HL-60 (cell line): ENCODE measurements at regions not wholly inside any gene's neighbourhood (a gene's known extent, or its start where the extent isn't known, plus 50 kb on each side); places are given as distances from the start of the nearest gene placed in this dataset.

Experiments
- DNase-seq, 2 experiments: peaks; one replicate each; pipeline ENCODE4 v3.0.0-alpha.2; 2010 to 2020; ENCODE audit warnings: low read depth in 1 of 2, low spot score in 1 of 2
- H3K27ac ChIP-seq: fragments of 250-450 bp; sonication (Bioruptor Pico); replicated peaks from 2 replicates; pipeline ENCODE4 v1.5.1; 2020; ENCODE audit warnings: mild to moderate bottlenecking, moderate library complexity
- H3K27me3 ChIP-seq: fragments of 250-450 bp; sonication (Bioruptor Pico); 2 replicates; pipeline ENCODE4 v1.5.1; 2021; ENCODE audit warnings: mild to moderate bottlenecking, moderate library complexity; ENCODE audit not compliant: insufficient read depth, poor library complexity, severe bottlenecking
- H3K4me3 ChIP-seq: replicated peaks from 2 replicates; pipeline ENCODE4 v1.5.1; 2011; ENCODE audit warnings: mild to moderate bottlenecking, control low read depth, low read length; ENCODE audit not compliant: insufficient read depth
- GABPA ChIP-seq: IDR thresholded peaks from 2 replicates; pipeline ENCODE4 v1.6.1; 2012; ENCODE audit warnings: low read depth
- POLR2AphosphoS5 ChIP-seq: IDR thresholded peaks from 2 replicates; pipeline ENCODE4 v1.6.1; 2012; ENCODE audit warnings: low read depth
- SPI1 ChIP-seq: IDR thresholded peaks from 2 replicates; pipeline ENCODE4 v1.6.1; 2012; ENCODE audit warnings: low read depth, mild to moderate bottlenecking, borderline replicate concordance
- TF ChIP-seq, protein P1 (sequence below): IDR thresholded peaks from one replicate; pipeline ENCODE4 v1.5.1; 2011; ENCODE audit warnings: low read length, control low read depth, inconsistent platforms; ENCODE audit not compliant: insufficient read depth
- TF ChIP-seq, protein P2 (sequence below): IDR thresholded peaks from 2 replicates; pipeline ENCODE4 v1.6.1; 2012; ENCODE audit warnings: low read depth; ENCODE audit not compliant: insufficient replicate concordance

DNA sequence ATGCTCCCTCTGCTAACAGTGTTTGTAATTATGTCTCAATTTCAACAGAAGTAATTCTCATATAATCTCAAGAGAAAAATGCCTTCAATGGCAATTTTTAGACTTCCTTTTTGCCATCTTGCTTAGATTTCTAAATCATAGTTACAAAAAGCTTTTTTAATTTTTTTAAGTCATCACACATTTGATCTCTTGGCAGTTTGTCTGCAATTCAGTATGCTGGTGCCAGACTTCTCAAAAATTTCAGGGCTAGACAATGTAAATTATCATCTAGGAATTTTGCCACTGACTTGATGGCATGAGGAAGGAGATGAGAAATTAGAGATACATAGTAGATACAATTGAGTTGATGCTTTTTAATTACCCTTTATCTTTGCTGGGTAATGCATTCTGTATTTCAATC is 1176.7 kb upstream of the CNTN5 start:
- DNase-seq = no peak

DNA sequence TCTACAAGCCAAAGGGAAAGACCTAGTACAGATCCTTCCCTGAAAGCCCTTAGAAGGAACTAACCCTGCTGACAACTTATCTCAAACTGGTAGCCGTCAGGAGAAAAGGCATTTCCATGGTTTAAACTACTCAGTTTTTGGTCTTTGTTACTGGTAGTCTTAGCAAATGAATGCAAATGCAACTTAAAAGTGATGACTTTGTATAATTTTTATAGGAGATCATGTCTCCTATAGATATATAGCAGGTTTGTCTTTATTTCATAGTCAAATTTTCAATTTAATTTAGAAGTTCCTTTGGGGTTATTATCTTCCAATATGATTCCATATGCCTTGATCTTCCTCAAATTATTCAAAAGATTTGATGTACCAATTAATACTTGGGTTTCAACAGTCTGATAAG is 1173.0 kb upstream of the CNTN5 start:
- no peak for DNase-seq
- no peak overlapping the region for H3K4me3 ChIP-seq
- H3K27me3 ChIP-seq = no peaks in the 10 kb centered on the region
- no peak overlapping the region for H3K27ac ChIP-seq
- no peak for TF ChIP-seq SPI1

More for the DNA sequence above, 1176.7 kb upstream of the CNTN5 start:
- TF ChIP-seq, protein P1, sequence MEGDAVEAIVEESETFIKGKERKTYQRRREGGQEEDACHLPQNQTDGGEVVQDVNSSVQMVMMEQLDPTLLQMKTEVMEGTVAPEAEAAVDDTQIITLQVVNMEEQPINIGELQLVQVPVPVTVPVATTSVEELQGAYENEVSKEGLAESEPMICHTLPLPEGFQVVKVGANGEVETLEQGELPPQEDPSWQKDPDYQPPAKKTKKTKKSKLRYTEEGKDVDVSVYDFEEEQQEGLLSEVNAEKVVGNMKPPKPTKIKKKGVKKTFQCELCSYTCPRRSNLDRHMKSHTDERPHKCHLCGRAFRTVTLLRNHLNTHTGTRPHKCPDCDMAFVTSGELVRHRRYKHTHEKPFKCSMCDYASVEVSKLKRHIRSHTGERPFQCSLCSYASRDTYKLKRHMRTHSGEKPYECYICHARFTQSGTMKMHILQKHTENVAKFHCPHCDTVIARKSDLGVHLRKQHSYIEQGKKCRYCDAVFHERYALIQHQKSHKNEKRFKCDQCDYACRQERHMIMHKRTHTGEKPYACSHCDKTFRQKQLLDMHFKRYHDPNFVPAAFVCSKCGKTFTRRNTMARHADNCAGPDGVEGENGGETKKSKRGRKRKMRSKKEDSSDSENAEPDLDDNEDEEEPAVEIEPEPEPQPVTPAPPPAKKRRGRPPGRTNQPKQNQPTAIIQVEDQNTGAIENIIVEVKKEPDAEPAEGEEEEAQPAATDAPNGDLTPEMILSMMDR = no peak
- TF ChIP-seq SPI1 = no peak
- no peak for TF ChIP-seq GABPA
- Histone ChIP-seq H3K27ac (no peak overlapping the region), H3K27me3 (no peaks in the 10 kb centered on the region), H3K4me3 (no peak overlapping the region)

DNA sequence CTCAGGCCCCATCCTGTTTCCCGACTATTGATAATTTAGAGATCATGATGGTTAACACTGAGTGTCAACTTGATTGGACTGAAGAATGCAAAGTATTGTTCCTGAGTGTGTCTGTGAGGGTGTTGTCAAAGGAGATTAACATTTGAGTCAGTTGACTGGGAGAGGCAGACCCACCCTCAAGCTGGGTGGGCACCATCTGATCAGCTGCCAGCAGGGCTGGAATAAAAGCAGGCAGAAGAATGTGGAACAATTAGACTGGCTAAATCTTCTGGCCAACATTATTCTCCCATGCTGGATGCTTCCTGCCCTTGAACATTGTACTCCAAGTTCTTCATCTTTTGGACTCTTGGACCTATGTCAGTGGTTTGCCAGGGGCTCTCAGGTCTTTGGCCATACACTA is 1170.0 kb upstream of the CNTN5 start:
- H3K27me3 ChIP-seq = no peaks in the 10 kb centered on the region
- H3K27ac ChIP-seq = no peak overlapping the region
- DNase-seq = no peak
- TF ChIP-seq, protein P1 = no peak
- no peak for TF ChIP-seq GABPA
- TF ChIP-seq SPI1 = no peak
- TF ChIP-seq, protein P2, sequence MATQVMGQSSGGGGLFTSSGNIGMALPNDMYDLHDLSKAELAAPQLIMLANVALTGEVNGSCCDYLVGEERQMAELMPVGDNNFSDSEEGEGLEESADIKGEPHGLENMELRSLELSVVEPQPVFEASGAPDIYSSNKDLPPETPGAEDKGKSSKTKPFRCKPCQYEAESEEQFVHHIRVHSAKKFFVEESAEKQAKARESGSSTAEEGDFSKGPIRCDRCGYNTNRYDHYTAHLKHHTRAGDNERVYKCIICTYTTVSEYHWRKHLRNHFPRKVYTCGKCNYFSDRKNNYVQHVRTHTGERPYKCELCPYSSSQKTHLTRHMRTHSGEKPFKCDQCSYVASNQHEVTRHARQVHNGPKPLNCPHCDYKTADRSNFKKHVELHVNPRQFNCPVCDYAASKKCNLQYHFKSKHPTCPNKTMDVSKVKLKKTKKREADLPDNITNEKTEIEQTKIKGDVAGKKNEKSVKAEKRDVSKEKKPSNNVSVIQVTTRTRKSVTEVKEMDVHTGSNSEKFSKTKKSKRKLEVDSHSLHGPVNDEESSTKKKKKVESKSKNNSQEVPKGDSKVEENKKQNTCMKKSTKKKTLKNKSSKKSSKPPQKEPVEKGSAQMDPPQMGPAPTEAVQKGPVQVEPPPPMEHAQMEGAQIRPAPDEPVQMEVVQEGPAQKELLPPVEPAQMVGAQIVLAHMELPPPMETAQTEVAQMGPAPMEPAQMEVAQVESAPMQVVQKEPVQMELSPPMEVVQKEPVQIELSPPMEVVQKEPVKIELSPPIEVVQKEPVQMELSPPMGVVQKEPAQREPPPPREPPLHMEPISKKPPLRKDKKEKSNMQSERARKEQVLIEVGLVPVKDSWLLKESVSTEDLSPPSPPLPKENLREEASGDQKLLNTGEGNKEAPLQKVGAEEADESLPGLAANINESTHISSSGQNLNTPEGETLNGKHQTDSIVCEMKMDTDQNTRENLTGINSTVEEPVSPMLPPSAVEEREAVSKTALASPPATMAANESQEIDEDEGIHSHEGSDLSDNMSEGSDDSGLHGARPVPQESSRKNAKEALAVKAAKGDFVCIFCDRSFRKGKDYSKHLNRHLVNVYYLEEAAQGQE = no peak
- TF ChIP-seq POLR2AphosphoS5 = no peak
- no peak overlapping the region for H3K4me3 ChIP-seq

DNA sequence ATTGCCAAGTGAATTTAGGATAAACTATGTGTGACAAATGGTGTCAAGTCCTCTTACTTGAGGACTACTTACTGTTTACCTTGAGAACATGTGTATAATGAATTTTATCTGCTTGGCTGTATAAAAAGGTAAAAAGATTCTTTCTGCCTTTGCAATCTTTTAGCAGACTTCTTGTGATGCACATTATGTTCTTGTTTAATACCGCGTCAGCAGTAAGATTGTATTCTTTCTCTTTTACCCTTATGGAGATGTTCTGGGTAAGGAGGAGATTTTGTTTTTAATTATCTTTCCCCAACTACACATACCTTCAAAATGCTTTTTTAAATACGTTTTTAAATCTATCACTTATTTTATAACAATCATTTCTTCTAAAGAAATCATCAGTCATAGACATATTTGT is 1166.4 kb upstream of the CNTN5 start:
- no peak overlapping the region for H3K4me3 ChIP-seq
- no peak for DNase-seq
- TF ChIP-seq POLR2AphosphoS5 (no peak), SPI1 (no peak), GABPA (no peak)
- TF ChIP-seq, protein P2 = no peak
- TF ChIP-seq, protein P1 = no peak
- no peaks in the 10 kb centered on the region for H3K27me3 ChIP-seq
- H3K27ac ChIP-seq = no peak overlapping the region

DNA sequence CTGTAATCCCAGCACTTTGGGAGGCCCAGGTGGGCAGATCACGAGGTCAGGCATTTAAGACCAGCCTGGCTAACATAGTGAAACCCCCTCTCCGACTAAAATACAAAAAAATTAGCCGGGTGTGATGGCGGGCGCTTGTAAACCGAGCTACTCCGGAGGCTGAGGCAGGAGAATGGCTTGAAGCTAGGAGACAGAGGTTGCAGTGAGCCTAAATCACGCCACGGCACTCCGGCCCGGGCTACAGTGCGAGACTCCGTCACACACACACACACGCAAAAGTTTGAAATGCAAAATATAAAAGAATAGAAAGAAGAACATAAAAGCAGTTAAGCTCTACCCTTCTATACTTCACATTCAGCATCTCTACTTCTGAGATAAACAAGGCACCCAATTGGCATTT is 1165.9 kb upstream of the CNTN5 start:
- Histone ChIP-seq H3K27ac (no peak overlapping the region), H3K4me3 (no peak overlapping the region), H3K27me3 (no peaks in the 10 kb centered on the region)
- TF ChIP-seq GABPA (no peak), SPI1 (no peak)
- no peak for DNase-seq
